ENCODE measurements at regions not wholly inside any gene's neighbourhood (a gene's known extent, or its start where the extent isn't known, plus 50 kb on each side); places are given as distances from the start of the nearest gene placed in this dataset.

DNA sequence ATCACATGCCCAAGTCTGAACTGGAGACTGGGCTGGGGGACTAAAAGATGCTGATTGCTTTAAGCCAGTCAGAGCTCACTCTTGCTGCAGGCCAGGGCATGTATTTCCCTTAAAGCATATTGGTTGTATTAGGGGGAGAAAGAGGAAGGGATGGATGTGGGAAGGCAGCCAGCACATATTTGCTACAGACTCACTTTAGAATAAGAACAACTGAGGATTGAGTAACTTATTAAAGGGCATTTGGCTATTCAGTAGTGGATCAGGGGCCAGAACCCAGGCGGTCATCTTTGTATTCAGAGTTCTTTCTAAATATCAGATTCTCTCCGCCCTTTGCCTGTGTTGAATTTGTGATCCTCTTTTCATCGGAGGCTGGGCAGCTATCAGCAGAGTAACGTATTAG lies 231.7 kb downstream of the HAPSTR1 start:
- H3K27me3 ChIP-seq (replicated peaks; ENCODE audit: insufficient read depth), result no peaks in the 10 kb centered on the region
- H3K9me2 ChIP-seq (ENCODE audit: insufficient read depth), result no peaks in the 10 kb centered on the region
- H3K9me3 ChIP-seq (ENCODE audit: low read depth), result no peaks in the 10 kb centered on the region
- no peaks in the 10 kb centered on the region for H3K79me2 ChIP-seq (ENCODE audit: insufficient read depth)
- no peak overlapping the region for H3K27ac ChIP-seq
- H4K20me1 ChIP-seq (ENCODE audit: insufficient read depth), result no peaks in the 10 kb centered on the region
- in situ Hi-C loops (cut with MboI), result no loop called here
- H2AFZ ChIP-seq, result no peak overlapping the region
- no peak overlapping the region for H3K9ac ChIP-seq
- no peak for DNase-seq
- no peaks in the 10 kb centered on the region for H3F3A ChIP-seq (ENCODE audit: insufficient read depth)
- no peak overlapping the region for H3K4me2 ChIP-seq (ENCODE audit: unreplicated experiment)
- H3K4me1 ChIP-seq (ENCODE audit: insufficient read depth), result no peaks in the 10 kb centered on the region
- no peak for TF ChIP-seq EZH2phosphoT487 (IDR thresholded peaks at IDR 0.05; ENCODE audit: insufficient read depth, low read depth)
- no peak for TF ChIP-seq EZH2 (IDR thresholded peaks at IDR 0.05; ENCODE audit: insufficient read depth, poor library complexity, severe bottlenecking)
- H3K4me3 ChIP-seq, result no peak overlapping the region
- WGBS, 2 experiments (ENCODE audit: low coverage in 1 of 2, low lambda C conversion rate in 2 of 2, missing lambda C conversion rate in 2 of 2), result 5 to 14% methylated on average over 4 of the region's 4 CpGs
- no peaks in the 10 kb centered on the region for H3K36me3 ChIP-seq (ENCODE audit: low read depth)

GRCh38 chr16:9327253-9327652 lies 235.8 kb downstream of the HAPSTR1 start:
- no peak overlapping the region for H3K27ac ChIP-seq
- no peak overlapping the region for H3K4me2 ChIP-seq (ENCODE audit: unreplicated experiment)
- H3K4me3 ChIP-seq, result no peak overlapping the region
- H3K9me3 ChIP-seq (ENCODE audit: low read depth), result no peaks in the 10 kb centered on the region
- no peaks in the 10 kb centered on the region for H4K20me1 ChIP-seq (ENCODE audit: insufficient read depth)
- no peak overlapping the region for H2AFZ ChIP-seq
- no peaks in the 10 kb centered on the region for H3F3A ChIP-seq (ENCODE audit: insufficient read depth)
- TF ChIP-seq EZH2phosphoT487 (IDR thresholded peaks at IDR 0.05; ENCODE audit: insufficient read depth, low read depth) (no peak), EZH2 (IDR thresholded peaks at IDR 0.05; ENCODE audit: insufficient read depth, poor library complexity, severe bottlenecking) (no peak)
- H3K27me3 ChIP-seq (replicated peaks; ENCODE audit: insufficient read depth), result no peaks in the 10 kb centered on the region
- DNase-seq, result no peak
- H3K36me3 ChIP-seq (ENCODE audit: low read depth), result no peaks in the 10 kb centered on the region
- H3K9ac ChIP-seq, result no peak overlapping the region
- no peaks in the 10 kb centered on the region for H3K9me2 ChIP-seq (ENCODE audit: insufficient read depth)
- in situ Hi-C loops (cut with MboI), result no loop called here
- WGBS, 2 experiments (ENCODE audit: low coverage in 1 of 2, low lambda C conversion rate in 2 of 2, missing lambda C conversion rate in 2 of 2), result 48 to 55% methylated on average over 5 of the region's 5 CpGs
- H3K4me1 ChIP-seq (ENCODE audit: insufficient read depth), result no peaks in the 10 kb centered on the region
- H3K79me2 ChIP-seq (ENCODE audit: insufficient read depth), result no peaks in the 10 kb centered on the region

- H3K27ac ChIP-seq, result no peak overlapping the region
- no peaks in the 10 kb centered on the region for H3K27me3 ChIP-seq (replicated peaks; ENCODE audit: insufficient read depth)
- no peaks in the 10 kb centered on the region for H3K9me2 ChIP-seq (ENCODE audit: insufficient read depth)
- 1 to 4% methylated on average over 4 of the region's 4 CpGs for WGBS, 2 experiments (ENCODE audit: low coverage in 1 of 2, low lambda C conversion rate in 2 of 2, missing lambda C conversion rate in 2 of 2)
- no peaks in the 10 kb centered on the region for H3K9me3 ChIP-seq (ENCODE audit: low read depth)
- no peaks in the 10 kb centered on the region for H3K4me1 ChIP-seq (ENCODE audit: insufficient read depth)
- no peak for DNase-seq
- H2AFZ ChIP-seq, result no peak overlapping the region
- H4K20me1 ChIP-seq (ENCODE audit: insufficient read depth), result no peaks in the 10 kb centered on the region
- H3K9ac ChIP-seq, result no peak overlapping the region
- in situ Hi-C loops (cut with MboI), result no loop called here
- no peaks in the 10 kb centered on the region for H3F3A ChIP-seq (ENCODE audit: insufficient read depth)
- no peaks in the 10 kb centered on the region for H3K79me2 ChIP-seq (ENCODE audit: insufficient read depth)
- no peaks in the 10 kb centered on the region for H3K36me3 ChIP-seq (ENCODE audit: low read depth)
- H3K4me2 ChIP-seq (ENCODE audit: unreplicated experiment), result no peak overlapping the region
- TF ChIP-seq EZH2phosphoT487 (IDR thresholded peaks at IDR 0.05; ENCODE audit: insufficient read depth, low read depth), result no peak
- TF ChIP-seq EZH2 (IDR thresholded peaks at IDR 0.05; ENCODE audit: insufficient read depth, poor library complexity, severe bottlenecking), result no peak
- no peak overlapping the region for H3K4me3 ChIP-seq
Observed at GRCh38 chr16:9328411-9328810, 237.0 kb downstream of the HAPSTR1 start.

DNA sequence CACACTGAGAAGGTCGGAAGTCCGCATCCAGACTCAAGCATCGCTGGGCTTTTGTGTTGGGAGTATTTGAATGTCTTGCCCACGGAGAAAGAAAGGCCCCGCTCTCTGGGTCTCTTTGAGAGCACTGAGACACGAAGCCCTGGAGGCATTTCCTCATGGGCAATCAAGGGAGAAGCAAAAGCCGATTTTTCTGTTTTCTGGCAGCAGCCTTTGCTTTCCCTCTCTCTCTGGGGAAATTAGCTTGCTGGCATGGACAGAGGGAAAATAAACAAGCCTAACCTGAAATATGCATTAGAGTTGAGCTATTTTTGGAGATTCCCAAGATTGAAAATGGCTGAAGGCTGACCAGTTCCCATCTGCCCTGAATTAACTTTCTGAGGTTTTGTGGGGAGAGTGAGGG lies 238.7 kb downstream of the HAPSTR1 start:
- H2AFZ ChIP-seq, result no peak overlapping the region
- no peak overlapping the region for H3K9ac ChIP-seq
- no peaks in the 10 kb centered on the region for H3K79me2 ChIP-seq (ENCODE audit: insufficient read depth)
- H3K4me2 ChIP-seq (ENCODE audit: unreplicated experiment), result no peak overlapping the region
- no peaks in the 10 kb centered on the region for H3K9me2 ChIP-seq (ENCODE audit: insufficient read depth)
- H3K27me3 ChIP-seq (replicated peaks; ENCODE audit: insufficient read depth), result no peaks in the 10 kb centered on the region
- H3K4me3 ChIP-seq, result no peak overlapping the region
- TF ChIP-seq EZH2 (IDR thresholded peaks at IDR 0.05; ENCODE audit: insufficient read depth, poor library complexity, severe bottlenecking) (no peak), EZH2phosphoT487 (IDR thresholded peaks at IDR 0.05; ENCODE audit: insufficient read depth, low read depth) (no peak)
- H3F3A ChIP-seq (ENCODE audit: insufficient read depth), result no peaks in the 10 kb centered on the region
- no peaks in the 10 kb centered on the region for H3K4me1 ChIP-seq (ENCODE audit: insufficient read depth)
- in situ Hi-C loops (cut with MboI), result no loop called here
- H3K27ac ChIP-seq, result no peak overlapping the region
- no peaks in the 10 kb centered on the region for H4K20me1 ChIP-seq (ENCODE audit: insufficient read depth)
- no peaks in the 10 kb centered on the region for H3K9me3 ChIP-seq (ENCODE audit: low read depth)
- 23 to 27% methylated on average over 7 of the region's 7 CpGs for WGBS, 2 experiments (ENCODE audit: low coverage in 1 of 2, low lambda C conversion rate in 2 of 2, missing lambda C conversion rate in 2 of 2)
- H3K36me3 ChIP-seq (ENCODE audit: low read depth), result no peaks in the 10 kb centered on the region
- no peak for DNase-seq

DNA sequence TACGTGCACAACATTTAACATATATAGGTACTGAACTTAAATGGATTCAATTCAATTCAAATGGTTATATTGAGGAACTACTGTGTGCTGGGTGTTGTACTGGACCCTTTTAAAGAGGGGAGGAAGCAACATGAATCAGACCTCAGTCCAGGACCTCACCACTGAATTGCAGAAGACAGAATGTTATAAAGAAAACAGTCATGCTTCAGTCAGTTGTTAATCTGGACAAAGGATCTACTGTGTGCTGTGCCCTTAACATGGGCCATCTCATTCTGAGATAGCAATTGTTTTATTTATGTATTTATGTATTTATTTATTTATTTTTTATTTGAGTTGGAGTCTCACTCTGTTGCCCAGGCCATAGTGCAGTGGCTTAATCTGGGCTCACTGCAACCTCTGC lies 240.1 kb downstream of the HAPSTR1 start:
- no peaks in the 10 kb centered on the region for H4K20me1 ChIP-seq (ENCODE audit: insufficient read depth)
- no peak overlapping the region for H2AFZ ChIP-seq
- TF ChIP-seq EZH2phosphoT487 (IDR thresholded peaks at IDR 0.05; ENCODE audit: insufficient read depth, low read depth) (no peak), EZH2 (IDR thresholded peaks at IDR 0.05; ENCODE audit: insufficient read depth, poor library complexity, severe bottlenecking) (no peak)
- no peaks in the 10 kb centered on the region for H3K27me3 ChIP-seq (replicated peaks; ENCODE audit: insufficient read depth)
- no peak overlapping the region for H3K4me3 ChIP-seq
- 16 to 19% methylated on average over 1 of the region's 1 CpG for WGBS, 2 experiments (ENCODE audit: low coverage in 1 of 2, low lambda C conversion rate in 2 of 2, missing lambda C conversion rate in 2 of 2)
- no peak overlapping the region for H3K4me2 ChIP-seq (ENCODE audit: unreplicated experiment)
- no peak overlapping the region for H3K27ac ChIP-seq
- H3K9me2 ChIP-seq (ENCODE audit: insufficient read depth), result no peaks in the 10 kb centered on the region
- no peak overlapping the region for H3K9ac ChIP-seq
- no peaks in the 10 kb centered on the region for H3K4me1 ChIP-seq (ENCODE audit: insufficient read depth)
- no peaks in the 10 kb centered on the region for H3F3A ChIP-seq (ENCODE audit: insufficient read depth)
- no peak for DNase-seq
- no peaks in the 10 kb centered on the region for H3K36me3 ChIP-seq (ENCODE audit: low read depth)
- no peaks in the 10 kb centered on the region for H3K79me2 ChIP-seq (ENCODE audit: insufficient read depth)
- H3K9me3 ChIP-seq (ENCODE audit: low read depth), result no peaks in the 10 kb centered on the region
- in situ Hi-C loops (cut with MboI), result no loop called here
